Stimulated activated CD4-positive, alpha-beta T cell treated with anti-CD3 and anti-CD28 coated beads, Interleukin-2, amount 100 ng/mL, for 4 hours (primary cell): ENCODE measurements at regions not wholly inside any gene's neighbourhood (a gene's known extent, or its start where the extent isn't known, plus 50 kb on each side); places are given as distances from the start of the nearest gene placed in this dataset.

ENCODE experiments used
- DNase-seq: peaks from one replicate; pipeline ENCODE4 v3.0.0-alpha.2; 2020; ENCODE audit warnings: low read depth

GRCh38 chr1:208544053-208544452 is 299.9 kb upstream of the PLXNA2 start:
- DNase-seq, result no peak

- no peak for DNase-seq
These were observed 300.6 kb upstream of the PLXNA2 start for GRCh38 chr1:208544794-208545193.

GRCh38 chr1:208551024-208551423 is 306.8 kb upstream of the PLXNA2 start:
- no peak for DNase-seq

- DNase-seq, result no peak
These were observed 307.6 kb upstream of the PLXNA2 start for GRCh38 chr1:208551633-208552320.

- DNase-seq, result no peak
These were observed 308.7 kb upstream of the PLXNA2 start for GRCh38 chr1:208552928-208553327.

- DNase-seq, result no peak
These were observed 312.3 kb upstream of the PLXNA2 start for GRCh38 chr1:208556461-208556860.

- DNase-seq, result no peak
These were observed 313.0 kb upstream of the PLXNA2 start for GRCh38 chr1:208557046-208557722.

GRCh38 chr1:208557723-208558094 is 313.5 kb upstream of the PLXNA2 start:
- no peak for DNase-seq

- DNase-seq, result no peak
These were observed 315.6 kb upstream of the PLXNA2 start for GRCh38 chr1:208559597-208560329.

- no peak for DNase-seq
These were observed 318.2 kb upstream of the PLXNA2 start for GRCh38 chr1:208562151-208562960.

GRCh38 chr1:208564466-208564865 is 320.3 kb upstream of the PLXNA2 start:
- no peak for DNase-seq

- no peak for DNase-seq
These were observed 321.7 kb upstream of the PLXNA2 start for GRCh38 chr1:208565756-208566440.

- no peak for DNase-seq
These were observed 325.0 kb upstream of the PLXNA2 start for GRCh38 chr1:208569181-208569580.

- no peak for DNase-seq
These were observed 326.2 kb upstream of the PLXNA2 start for GRCh38 chr1:208570362-208570761.

GRCh38 chr1:208576425-208576824 is 332.2 kb upstream of the PLXNA2 start:
- DNase-seq, result no peak

GRCh38 chr1:208577381-208577905 is 333.3 kb upstream of the PLXNA2 start:
- no peak for DNase-seq

GRCh38 chr1:208581209-208581608 is 337.0 kb upstream of the PLXNA2 start:
- no peak for DNase-seq

- DNase-seq, result no peak
These were observed 337.5 kb upstream of the PLXNA2 start for GRCh38 chr1:208581667-208582066.

GRCh38 chr1:208584167-208584755 is 340.1 kb upstream of the PLXNA2 start:
- no peak for DNase-seq

- DNase-seq, result no peak
These were observed 342.9 kb upstream of the PLXNA2 start for GRCh38 chr1:208587110-208587509.
